ENCODE measurements at regions not wholly inside any gene's neighbourhood (a gene's known extent, or its start where the extent isn't known, plus 50 kb on each side); places are given as distances from the start of the nearest gene placed in this dataset.

GRCh38 chr10:10910634-10911033, 107.0 kb upstream of the CELF2 start:
- no peaks in the 10 kb centered on the region for H3K36me3 Mint-ChIP-seq (ENCODE audit: low read depth, unreplicated experiment)
- H3K27me3 Mint-ChIP-seq (ENCODE audit: unreplicated experiment), result no peaks in the 10 kb centered on the region
- no peak overlapping the region for H3K27ac Mint-ChIP-seq (ENCODE audit: unreplicated experiment)
- H3K4me3 Mint-ChIP-seq (ENCODE audit: unreplicated experiment), result no peak overlapping the region
- DNase-seq (ENCODE audit: low spot score), result no peak
- no peaks in the 10 kb centered on the region for H3K4me1 Mint-ChIP-seq (ENCODE audit: unreplicated experiment)
- TF ChIP-seq CTCF (IDR thresholded peaks at IDR 0.05; ENCODE audit: unreplicated experiment), result no peak
- no peaks in the 10 kb centered on the region for H3K9me3 Mint-ChIP-seq (ENCODE audit: unreplicated experiment)

- DNase-seq (ENCODE audit: low spot score), result no peak
- no peak for TF ChIP-seq CTCF (IDR thresholded peaks at IDR 0.05; ENCODE audit: unreplicated experiment)
- Mint-ChIP-seq H3K4me3 (ENCODE audit: unreplicated experiment) (no peak overlapping the region), H3K36me3 (ENCODE audit: low read depth, unreplicated experiment) (no peaks in the 10 kb centered on the region), H3K9me3 (ENCODE audit: unreplicated experiment) (no peaks in the 10 kb centered on the region), H3K27me3 (ENCODE audit: unreplicated experiment) (no peaks in the 10 kb centered on the region), H3K4me1 (ENCODE audit: unreplicated experiment) (no peaks in the 10 kb centered on the region), H3K27ac (ENCODE audit: unreplicated experiment) (no peak overlapping the region)
Measured at GRCh38 chr10:10911035-10911434, 106.6 kb upstream of the CELF2 start.

GRCh38 chr10:10911471-10911921, 106.2 kb upstream of the CELF2 start:
- no peaks in the 10 kb centered on the region for H3K27me3 Mint-ChIP-seq (ENCODE audit: unreplicated experiment)
- H3K4me3 Mint-ChIP-seq (ENCODE audit: unreplicated experiment), result no peak overlapping the region
- DNase-seq (ENCODE audit: low spot score), result no peak
- H3K27ac Mint-ChIP-seq (ENCODE audit: unreplicated experiment), result no peak overlapping the region
- no peaks in the 10 kb centered on the region for H3K4me1 Mint-ChIP-seq (ENCODE audit: unreplicated experiment)
- no peaks in the 10 kb centered on the region for H3K9me3 Mint-ChIP-seq (ENCODE audit: unreplicated experiment)
- no peak for TF ChIP-seq CTCF (IDR thresholded peaks at IDR 0.05; ENCODE audit: unreplicated experiment)
- H3K36me3 Mint-ChIP-seq (ENCODE audit: low read depth, unreplicated experiment), result no peaks in the 10 kb centered on the region

GRCh38 chr10:10914144-10914543, 103.5 kb upstream of the CELF2 start:
- Mint-ChIP-seq H3K27ac (ENCODE audit: unreplicated experiment) (no peak overlapping the region), H3K4me3 (ENCODE audit: unreplicated experiment) (no peak overlapping the region), H3K27me3 (ENCODE audit: unreplicated experiment) (no peaks in the 10 kb centered on the region), H3K4me1 (ENCODE audit: unreplicated experiment) (no peaks in the 10 kb centered on the region), H3K36me3 (ENCODE audit: low read depth, unreplicated experiment) (no peaks in the 10 kb centered on the region), H3K9me3 (ENCODE audit: unreplicated experiment) (no peaks in the 10 kb centered on the region)
- no peak for TF ChIP-seq CTCF (IDR thresholded peaks at IDR 0.05; ENCODE audit: unreplicated experiment)
- DNase-seq (ENCODE audit: low spot score), result no peak

- no peaks in the 10 kb centered on the region for H3K9me3 Mint-ChIP-seq (ENCODE audit: unreplicated experiment)
- no peak for DNase-seq (ENCODE audit: low spot score)
- H3K27ac Mint-ChIP-seq (ENCODE audit: unreplicated experiment), result no peak overlapping the region
- no peak for TF ChIP-seq CTCF (IDR thresholded peaks at IDR 0.05; ENCODE audit: unreplicated experiment)
- H3K36me3 Mint-ChIP-seq (ENCODE audit: low read depth, unreplicated experiment), result no peaks in the 10 kb centered on the region
- no peaks in the 10 kb centered on the region for H3K27me3 Mint-ChIP-seq (ENCODE audit: unreplicated experiment)
- H3K4me1 Mint-ChIP-seq (ENCODE audit: unreplicated experiment), result no peaks in the 10 kb centered on the region
- no peak overlapping the region for H3K4me3 Mint-ChIP-seq (ENCODE audit: unreplicated experiment)
Measured at GRCh38 chr10:10915215-10915614, 102.5 kb upstream of the CELF2 start.
